Left renal pelvis (tissue), 4 donors: ENCODE measurements at regions not wholly inside any gene's neighbourhood (a gene's known extent, or its start where the extent isn't known, plus 50 kb on each side); places are given as distances from the start of the nearest gene placed in this dataset.
A peak's percentile ranks its signal among the peaks of the same experiment; 100 is the strongest.

Experiments used
- DNase-seq, 4 donors: peaks; one replicate each; pipeline ENCODE4 v3.0.0-alpha.2; 2013; ENCODE audit warnings: low read depth in 4 of 4, low spot score in 3 of 4

- DNase-seq, result no peak
Measured at GRCh38 chr12:92294676-92295440, 149.2 kb upstream of the BTG1 start.

DNA sequence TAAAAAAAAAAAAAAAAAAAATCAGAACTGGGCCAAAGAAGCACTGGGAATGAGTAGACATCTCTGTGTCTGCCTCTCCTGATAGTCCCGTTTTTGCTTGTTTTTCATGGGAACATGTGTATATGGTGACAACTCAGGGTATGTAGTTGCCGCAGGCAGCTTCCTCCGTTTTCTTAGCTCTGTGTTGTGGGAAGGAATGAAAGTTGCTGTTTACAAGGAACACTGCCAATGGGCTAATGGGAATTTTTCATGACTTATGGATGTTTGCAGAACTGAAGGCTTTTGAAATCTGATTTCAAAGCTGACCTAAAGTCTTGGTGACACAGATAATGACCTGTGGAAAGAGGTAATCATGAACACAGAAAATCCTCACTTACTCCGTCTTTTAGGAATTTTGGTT, 146.4 kb upstream of the BTG1 start:
- DNase-seq, result no peak

GRCh38 chr12:92290886-92291285, 145.2 kb upstream of the BTG1 start:
- DNase-seq, result no peak

DNA sequence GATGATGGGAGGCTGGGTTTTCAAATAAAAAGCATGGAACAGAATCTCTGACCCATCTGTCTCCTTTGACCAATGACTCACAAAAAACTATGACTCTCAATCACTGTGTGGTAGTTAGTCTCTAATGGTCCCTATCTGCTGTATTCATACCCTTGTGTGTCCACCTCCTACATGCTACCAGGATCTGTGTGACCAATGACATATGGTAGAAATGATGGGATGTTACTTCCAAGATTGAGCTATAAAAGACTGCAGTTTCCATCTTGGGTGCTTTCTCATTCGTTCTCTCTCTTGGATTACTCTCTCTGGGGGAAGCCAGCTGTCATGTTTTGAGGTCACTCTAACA, 144.7 kb upstream of the BTG1 start:
- no peak for DNase-seq

- peak in 1 of 4 donors; percentile 4 for DNase-seq
Measured at GRCh38 chr12:92289629-92290349, 144.1 kb upstream of the BTG1 start.

GRCh38 chr12:92288561-92288960, 142.9 kb upstream of the BTG1 start:
- no peak for DNase-seq

DNA sequence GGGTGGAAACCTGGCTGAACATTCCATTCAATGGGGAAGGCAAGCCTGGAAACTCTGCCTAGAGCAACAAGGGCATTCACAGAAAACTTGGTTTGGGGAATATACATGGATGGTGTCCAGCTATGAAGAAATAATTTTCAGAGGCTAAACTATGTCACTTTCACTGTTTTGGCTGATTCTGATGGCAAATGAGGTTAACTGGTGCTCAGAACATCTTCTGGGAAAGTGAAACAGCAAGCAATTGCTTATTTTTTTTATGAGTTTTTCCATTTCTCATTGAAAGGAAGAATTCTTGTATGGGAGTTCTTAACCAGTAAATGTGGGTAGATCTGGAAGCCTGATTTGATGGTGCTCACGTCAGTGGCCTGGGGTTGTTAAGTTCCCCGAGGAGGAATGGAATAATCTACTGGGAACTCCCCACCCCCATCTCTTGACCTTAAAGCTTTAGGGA, 132.8 kb upstream of the BTG1 start:
- no peak for DNase-seq

DNA sequence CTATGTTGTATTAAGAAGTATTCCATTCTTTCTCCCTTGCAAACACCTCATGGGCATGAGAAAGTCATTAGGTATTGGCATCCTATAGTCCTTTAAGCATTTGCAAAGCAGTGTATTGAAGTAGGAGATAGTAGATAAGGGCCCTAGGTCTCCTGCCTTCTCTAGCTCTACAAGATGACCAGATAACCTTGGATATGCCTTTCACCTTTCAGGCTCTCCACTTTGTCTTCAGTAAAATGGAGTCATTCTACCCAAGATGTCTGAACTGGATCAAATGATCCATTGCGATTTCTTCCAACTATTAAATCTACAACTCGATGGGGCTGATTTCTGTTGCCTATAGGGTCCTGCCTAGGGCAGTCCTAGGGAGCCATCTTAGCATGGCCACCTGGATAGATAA, 132.1 kb upstream of the BTG1 start:
- no peak for DNase-seq

- DNase-seq, result no peak
Measured at GRCh38 chr12:92276276-92276675, 130.6 kb upstream of the BTG1 start.

- DNase-seq, result no peak
Measured at GRCh38 chr12:92275443-92276154, 130.0 kb upstream of the BTG1 start.

DNA sequence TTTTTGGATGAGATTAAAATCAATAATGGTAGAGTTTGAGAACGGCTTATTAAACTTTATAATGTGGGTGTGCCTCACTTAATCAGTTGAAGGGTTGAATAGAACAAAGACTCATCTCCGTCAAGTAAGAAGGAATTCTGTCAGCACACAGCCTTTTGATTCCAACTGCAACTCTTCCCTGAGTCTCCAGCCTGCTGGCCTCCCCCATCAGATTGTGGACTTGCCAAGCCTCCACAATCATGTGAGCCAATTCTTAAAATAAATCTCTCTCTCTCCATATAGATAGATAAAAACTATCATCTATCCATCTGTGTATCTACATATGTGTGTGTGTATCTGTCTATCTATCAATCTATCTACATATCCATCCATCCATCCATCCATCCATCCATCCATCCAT, 127.4 kb upstream of the BTG1 start:
- DNase-seq, result no peak

- no peak for DNase-seq
Measured at GRCh38 chr12:92272061-92272964, 126.7 kb upstream of the BTG1 start.

DNA sequence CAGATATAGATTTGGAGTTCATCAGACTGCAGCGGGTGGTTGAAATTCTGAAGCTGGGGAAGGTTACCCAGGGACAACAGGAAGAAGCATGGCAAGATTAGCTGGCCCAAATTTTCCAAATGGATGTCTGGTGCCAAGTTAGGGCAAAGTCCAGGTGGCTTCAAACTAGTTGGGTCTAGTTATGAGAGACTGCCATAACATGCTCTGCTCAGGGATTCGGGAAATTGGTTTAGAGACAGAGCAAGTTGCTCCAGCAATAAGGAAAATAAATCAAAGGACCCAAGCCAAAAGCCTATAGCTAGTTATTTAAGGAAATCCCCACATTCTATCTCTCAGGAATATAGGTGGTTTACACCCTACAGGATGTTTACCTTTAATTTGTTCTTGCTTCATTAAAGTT, 125.7 kb upstream of the BTG1 start:
- DNase-seq, result no peak

DNA sequence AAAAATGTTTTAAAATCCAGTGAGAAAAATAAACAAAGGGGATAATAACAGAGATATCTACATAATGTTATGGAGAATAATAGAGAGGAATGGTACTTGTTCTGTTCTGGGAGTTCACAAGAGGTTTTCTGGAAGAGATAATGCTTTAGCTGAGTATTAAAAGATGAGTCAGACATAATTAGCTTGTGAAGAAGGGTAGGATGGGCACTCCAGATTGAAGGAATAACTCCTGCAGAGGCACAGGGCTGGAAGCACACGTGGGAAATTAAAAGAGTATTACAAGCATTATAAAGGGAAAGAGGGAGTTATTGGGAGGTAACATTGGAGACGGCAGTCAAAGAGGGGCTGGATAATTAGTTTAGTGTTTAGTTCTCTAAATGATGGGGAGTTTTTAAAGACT, 124.9 kb upstream of the BTG1 start:
- DNase-seq, result no peak

GRCh38 chr12:92268946-92269345, 123.3 kb upstream of the BTG1 start:
- no peak for DNase-seq

DNA sequence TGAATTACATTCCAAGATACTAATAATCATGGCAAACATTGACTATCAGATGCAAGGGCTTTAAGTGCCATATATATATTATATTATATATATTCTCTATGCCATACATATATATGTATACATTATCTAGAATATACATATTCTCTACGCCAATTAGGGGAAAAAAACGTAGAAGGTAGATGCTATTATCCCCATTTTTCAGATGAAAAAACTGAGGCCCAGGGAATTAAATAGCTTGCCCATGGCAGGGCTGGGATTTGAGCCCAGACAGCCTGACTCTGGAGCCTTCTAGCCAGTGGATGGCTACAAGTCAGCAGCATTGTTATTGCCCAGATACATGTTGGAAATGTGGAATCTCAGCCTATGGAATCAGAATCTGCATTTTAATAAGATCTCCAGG, 116.0 kb upstream of the BTG1 start:
- no peak for DNase-seq

- DNase-seq, result no peak
Measured at GRCh38 chr12:92261071-92261470, 115.4 kb upstream of the BTG1 start.

GRCh38 chr12:92259696-92260251, 114.1 kb upstream of the BTG1 start:
- DNase-seq, result no peak

GRCh38 chr12:92259291-92259690, 113.6 kb upstream of the BTG1 start:
- no peak for DNase-seq

GRCh38 chr12:92257261-92257660, 111.6 kb upstream of the BTG1 start:
- no peak for DNase-seq
